ENCODE measurements at regions not wholly inside any gene's neighbourhood (a gene's known extent, or its start where the extent isn't known, plus 50 kb on each side); places are given as distances from the start of the nearest gene placed in this dataset.
A peak's percentile ranks its signal among the peaks of the same experiment; 100 is the strongest.

DNA sequence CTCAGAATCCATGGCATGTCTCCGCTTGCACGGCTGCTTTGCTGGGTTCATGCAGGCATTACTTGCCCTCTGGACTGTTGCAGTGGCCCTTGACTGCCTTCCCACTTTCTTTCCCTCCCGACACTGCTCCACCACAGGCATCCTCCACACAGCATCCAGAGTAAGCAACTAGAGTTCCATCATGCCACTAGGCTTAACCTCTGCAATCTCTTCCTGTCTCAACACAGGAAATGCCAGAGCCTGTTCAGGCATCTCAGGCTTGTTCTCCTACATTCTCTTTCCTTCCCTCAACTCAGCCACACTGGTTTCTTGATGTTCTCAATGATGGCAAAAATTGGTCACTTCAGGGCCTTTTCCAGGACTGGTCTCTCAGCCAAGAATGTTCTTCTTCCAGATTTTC, 284.5 kb upstream of the KLF6 start:
- Histone ChIP-seq H3K79me2 (ENCODE audit: insufficient read depth, low read length) (no peaks in the 10 kb centered on the region), H4K20me1 (ENCODE audit: insufficient read depth, low read length) (no peaks in the 10 kb centered on the region), H2AFZ (ENCODE audit: low read depth, low read length) (peak overlapping the region; percentile 50), H3K9me3 (ENCODE audit: insufficient read depth, low read length, severe bottlenecking) (no peaks in the 10 kb centered on the region), H3K9ac (ENCODE audit: low read depth, low read length) (no peak overlapping the region), H3K4me1 (ENCODE audit: insufficient read depth, low read length) (peaks cover 16% of the 10 kb centered on the region), H3K27ac (ENCODE audit: low read length) (no peak overlapping the region), H3K27me3 (ENCODE audit: insufficient read depth, low read length, poor library complexity) (no peaks in the 10 kb centered on the region), H3K36me3 (ENCODE audit: insufficient read depth, low read length) (no peaks in the 10 kb centered on the region), H3K4me3 (ENCODE audit: low read depth in 1 of 2, low read length in 2 of 2) (no peak overlapping the region), H3K4me2 (ENCODE audit: insufficient read depth, low read length) (no peak overlapping the region)
- no peak for DNase-seq
- ATAC-seq (ENCODE audit: insufficient read depth, low read depth) = peak; percentile 73
- no peak for TF ChIP-seq EZH2 (IDR thresholded peaks at IDR 0.05; ENCODE audit: borderline replicate concordance, low read depth, low read length, severe bottlenecking)
- TF ChIP-seq, protein P1, sequence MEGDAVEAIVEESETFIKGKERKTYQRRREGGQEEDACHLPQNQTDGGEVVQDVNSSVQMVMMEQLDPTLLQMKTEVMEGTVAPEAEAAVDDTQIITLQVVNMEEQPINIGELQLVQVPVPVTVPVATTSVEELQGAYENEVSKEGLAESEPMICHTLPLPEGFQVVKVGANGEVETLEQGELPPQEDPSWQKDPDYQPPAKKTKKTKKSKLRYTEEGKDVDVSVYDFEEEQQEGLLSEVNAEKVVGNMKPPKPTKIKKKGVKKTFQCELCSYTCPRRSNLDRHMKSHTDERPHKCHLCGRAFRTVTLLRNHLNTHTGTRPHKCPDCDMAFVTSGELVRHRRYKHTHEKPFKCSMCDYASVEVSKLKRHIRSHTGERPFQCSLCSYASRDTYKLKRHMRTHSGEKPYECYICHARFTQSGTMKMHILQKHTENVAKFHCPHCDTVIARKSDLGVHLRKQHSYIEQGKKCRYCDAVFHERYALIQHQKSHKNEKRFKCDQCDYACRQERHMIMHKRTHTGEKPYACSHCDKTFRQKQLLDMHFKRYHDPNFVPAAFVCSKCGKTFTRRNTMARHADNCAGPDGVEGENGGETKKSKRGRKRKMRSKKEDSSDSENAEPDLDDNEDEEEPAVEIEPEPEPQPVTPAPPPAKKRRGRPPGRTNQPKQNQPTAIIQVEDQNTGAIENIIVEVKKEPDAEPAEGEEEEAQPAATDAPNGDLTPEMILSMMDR (IDR thresholded peaks at IDR 0.05; ENCODE audit: borderline replicate concordance, extremely low read depth, low read length, poor library complexity, severe bottlenecking) = no peak

DNA sequence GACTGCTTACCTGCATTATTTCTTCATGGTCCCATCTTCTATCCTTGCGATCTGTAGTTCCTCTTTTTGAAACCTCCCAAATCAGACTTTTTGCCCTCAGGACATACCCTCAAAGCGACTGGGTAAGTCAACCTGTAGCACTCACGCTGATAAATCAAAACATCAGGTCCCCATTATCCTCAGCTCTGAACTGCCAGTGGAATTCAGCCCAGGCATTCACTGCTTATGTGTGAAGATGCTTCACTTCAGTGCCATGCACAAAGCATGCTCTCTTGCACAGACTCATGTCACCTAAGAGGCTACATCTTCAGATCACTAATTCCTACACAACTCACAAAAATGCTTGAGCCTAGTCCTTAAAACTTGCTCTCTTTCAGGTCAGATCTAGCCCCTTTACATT, 283.6 kb upstream of the KLF6 start:
- TF ChIP-seq EZH2 (IDR thresholded peaks at IDR 0.05; ENCODE audit: borderline replicate concordance, low read depth, low read length, severe bottlenecking) = no peak
- TF ChIP-seq, protein P1 (IDR thresholded peaks at IDR 0.05; ENCODE audit: borderline replicate concordance, extremely low read depth, low read length, poor library complexity, severe bottlenecking) = no peak
- no peak overlapping the region for H3K27ac ChIP-seq (ENCODE audit: low read length)
- H3K4me1 ChIP-seq (ENCODE audit: insufficient read depth, low read length) = peaks cover 10% of the 10 kb centered on the region
- H3K9ac ChIP-seq (ENCODE audit: low read depth, low read length) = no peak overlapping the region
- DNase-seq = no peak
- H3K4me2 ChIP-seq (ENCODE audit: insufficient read depth, low read length) = no peak overlapping the region
- no peaks in the 10 kb centered on the region for H3K9me3 ChIP-seq (ENCODE audit: insufficient read depth, low read length, severe bottlenecking)
- no peak overlapping the region for H3K4me3 ChIP-seq (ENCODE audit: low read depth in 1 of 2, low read length in 2 of 2)
- no peaks in the 10 kb centered on the region for H4K20me1 ChIP-seq (ENCODE audit: insufficient read depth, low read length)
- no peaks in the 10 kb centered on the region for H3K36me3 ChIP-seq (ENCODE audit: insufficient read depth, low read length)
- no peak for ATAC-seq (ENCODE audit: insufficient read depth, low read depth)
- no peaks in the 10 kb centered on the region for H3K79me2 ChIP-seq (ENCODE audit: insufficient read depth, low read length)
- no peaks in the 10 kb centered on the region for H3K27me3 ChIP-seq (ENCODE audit: insufficient read depth, low read length, poor library complexity)
- H2AFZ ChIP-seq (ENCODE audit: low read depth, low read length) = no peak overlapping the region

DNA sequence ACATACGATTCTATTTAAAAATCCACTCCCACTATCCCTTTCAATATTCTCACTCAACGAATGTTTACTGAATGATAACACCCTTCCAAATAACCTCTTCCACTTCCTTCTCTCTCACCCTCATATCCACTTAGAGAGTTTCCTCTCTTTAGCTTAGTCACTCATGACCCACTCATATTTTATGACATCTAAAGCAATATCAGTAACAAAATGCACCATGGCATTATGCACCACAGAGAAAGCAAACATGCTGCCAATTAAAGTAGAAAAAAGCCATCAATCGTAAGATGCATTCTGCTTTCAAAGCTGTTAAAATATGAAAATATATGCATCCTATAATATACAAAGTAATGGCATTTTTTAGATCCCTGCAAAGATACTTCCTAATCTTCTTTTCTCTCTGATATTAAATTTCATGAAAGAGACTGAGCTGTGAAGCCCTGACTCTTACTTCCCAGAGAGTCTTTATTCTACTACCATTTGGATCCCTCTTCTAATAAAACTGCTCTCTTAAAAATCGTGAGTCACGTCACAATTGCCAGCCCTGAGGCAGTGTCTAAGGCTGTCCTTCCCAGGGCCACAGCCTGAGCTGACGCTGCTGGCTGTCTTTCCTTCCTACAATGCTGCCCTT, 283.0 kb upstream of the KLF6 start:
- Histone ChIP-seq H2AFZ (ENCODE audit: low read depth, low read length) (no peak overlapping the region), H3K4me2 (ENCODE audit: insufficient read depth, low read length) (no peak overlapping the region)
- no peak for ATAC-seq (ENCODE audit: insufficient read depth, low read depth)

More for the DNA sequence above, 283.0 kb upstream of the KLF6 start:
- Histone ChIP-seq H3K36me3 (ENCODE audit: insufficient read depth, low read length) (no peaks in the 10 kb centered on the region), H4K20me1 (ENCODE audit: insufficient read depth, low read length) (no peaks in the 10 kb centered on the region), H3K79me2 (ENCODE audit: insufficient read depth, low read length) (no peaks in the 10 kb centered on the region), H3K9ac (ENCODE audit: low read depth, low read length) (no peak overlapping the region), H3K4me1 (ENCODE audit: insufficient read depth, low read length) (peaks cover 10% of the 10 kb centered on the region), H3K9me3 (ENCODE audit: insufficient read depth, low read length, severe bottlenecking) (no peaks in the 10 kb centered on the region), H3K27me3 (ENCODE audit: insufficient read depth, low read length, poor library complexity) (no peaks in the 10 kb centered on the region), H3K27ac (ENCODE audit: low read length) (no peak overlapping the region), H3K4me3 (ENCODE audit: low read depth in 1 of 2, low read length in 2 of 2) (no peak overlapping the region)
- TF ChIP-seq, protein P1 (IDR thresholded peaks at IDR 0.05; ENCODE audit: borderline replicate concordance, extremely low read depth, low read length, poor library complexity, severe bottlenecking) = no peak
- no peak for TF ChIP-seq EZH2 (IDR thresholded peaks at IDR 0.05; ENCODE audit: borderline replicate concordance, low read depth, low read length, severe bottlenecking)
- DNase-seq = no peak

All from DND-41 (cell line).